Memory B cell (primary cell): ENCODE measurements at regions not wholly inside any gene's neighbourhood (a gene's known extent, or its start where the extent isn't known, plus 50 kb on each side); places are given as distances from the start of the nearest gene placed in this dataset.

Source experiments
- ATAC-seq: fragments of 150-1000 bp; cut with Tn5 transposase; 2 replicates; pipeline ENCODE4 v1.10.0; 2021; ENCODE audit warnings: low read depth, mild to moderate bottlenecking, moderate library complexity
- DNase-seq, 2 donors: peaks; one replicate each; pipeline ENCODE4 v3.0.0; 2022; ENCODE audit warnings: low spot score in 2 of 2
- H3K27ac Mint-ChIP-seq: one replicate; pipeline ENCODE4 v1.8.0; 2022; ENCODE audit warnings: mild to moderate bottlenecking, moderate library complexity, mixed read lengths
- H3K27me3 Mint-ChIP-seq: one replicate; pipeline ENCODE4 v1.8.0; 2022; ENCODE audit warnings: mixed read lengths
- H3K36me3 Mint-ChIP-seq: one replicate; pipeline ENCODE4 v1.8.0; 2022; ENCODE audit warnings: mild to moderate bottlenecking, mixed read lengths
- H3K4me1 Mint-ChIP-seq: one replicate; pipeline ENCODE4 v1.8.0; 2022; ENCODE audit warnings: mixed read lengths
- H3K4me3 Mint-ChIP-seq: one replicate; pipeline ENCODE4 v1.8.0; 2022; ENCODE audit warnings: mild to moderate bottlenecking, moderate library complexity, mixed read lengths
- H3K9me3 Mint-ChIP-seq: one replicate; pipeline ENCODE4 v1.8.0; 2022; ENCODE audit warnings: mixed read lengths

DNA sequence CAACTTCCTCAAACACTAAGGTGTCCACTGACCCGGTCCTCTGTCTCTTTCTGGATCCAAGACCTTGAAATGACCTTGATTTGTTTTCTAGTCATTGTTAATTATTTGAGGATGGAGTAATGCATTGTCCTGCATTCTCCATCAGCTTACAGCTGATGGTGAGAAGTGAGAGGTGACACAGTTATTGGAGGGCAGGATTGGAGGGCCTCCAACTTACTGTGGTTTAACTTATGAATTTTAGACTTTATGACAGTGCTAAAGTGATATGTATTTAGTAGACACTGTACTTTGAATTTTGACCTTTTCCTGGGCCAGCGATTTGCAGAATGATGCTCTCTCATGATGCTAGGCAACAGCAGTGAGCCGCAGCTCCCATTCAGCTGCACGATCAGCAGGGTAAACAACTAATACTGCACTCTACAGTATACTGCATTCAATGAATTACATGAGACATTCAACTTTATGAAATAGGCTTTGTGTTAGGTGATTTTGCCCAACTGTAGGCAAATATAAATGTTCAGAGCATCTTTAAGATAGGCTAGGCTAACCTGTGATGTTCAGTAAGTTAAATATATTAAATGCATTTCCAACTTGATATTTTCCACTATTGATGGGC, 200.0 kb upstream of the MEX3C start:
- H3K9me3 Mint-ChIP-seq, result no peaks in the 10 kb centered on the region
- no peak overlapping the region for H3K27ac Mint-ChIP-seq
- H3K4me1 Mint-ChIP-seq, result no peaks in the 10 kb centered on the region
- ATAC-seq (no peak), DNase-seq (no peak)
- no peak overlapping the region for H3K4me3 Mint-ChIP-seq
- H3K27me3 Mint-ChIP-seq, result peaks cover 2% of the 10 kb centered on the region
- no peaks in the 10 kb centered on the region for H3K36me3 Mint-ChIP-seq

GRCh38 chr18:51398104-51398503, 200.6 kb upstream of the MEX3C start:
- Mint-ChIP-seq H3K36me3 (no peaks in the 10 kb centered on the region), H3K9me3 (no peaks in the 10 kb centered on the region), H3K27me3 (peaks cover 2% of the 10 kb centered on the region), H3K4me3 (no peak overlapping the region), H3K27ac (no peak overlapping the region), H3K4me1 (no peaks in the 10 kb centered on the region)
- DNase-seq (no peak), ATAC-seq (no peak)

DNA sequence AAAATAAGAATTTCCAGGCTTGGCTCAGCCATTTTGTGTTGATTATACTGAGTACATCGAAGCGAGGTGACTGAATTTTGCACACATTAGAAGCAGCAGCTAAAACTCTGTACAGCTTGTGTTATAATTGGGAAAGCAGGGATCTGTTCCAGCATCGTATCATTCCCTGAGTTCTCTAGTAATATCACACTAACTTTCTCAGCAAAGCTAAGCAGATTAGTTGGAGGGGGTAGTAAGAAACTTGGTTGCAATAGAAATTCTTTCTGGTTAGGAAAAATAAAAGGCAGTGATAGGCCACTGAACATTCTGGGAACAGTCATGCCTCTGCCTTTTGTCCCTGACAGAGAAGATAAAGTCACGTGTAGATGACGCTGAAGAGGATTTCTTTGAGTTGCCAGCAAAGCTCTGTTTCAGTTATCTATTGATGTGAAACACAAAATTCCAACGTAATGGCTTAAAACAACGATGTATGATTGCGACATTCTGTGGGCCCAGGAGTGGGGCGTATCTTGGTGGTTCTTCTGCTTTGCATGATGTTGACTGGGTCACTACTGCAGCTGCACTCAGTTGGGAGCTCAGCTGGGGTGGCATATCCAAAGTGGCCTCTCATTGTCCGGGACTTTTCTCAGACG, 202.1 kb upstream of the MEX3C start:
- H3K36me3 Mint-ChIP-seq, result no peaks in the 10 kb centered on the region
- no peaks in the 10 kb centered on the region for H3K4me1 Mint-ChIP-seq
- ATAC-seq (no peak), DNase-seq (no peak)
- no peak overlapping the region for H3K4me3 Mint-ChIP-seq
- no peak overlapping the region for H3K27ac Mint-ChIP-seq
- no peaks in the 10 kb centered on the region for H3K27me3 Mint-ChIP-seq
- H3K9me3 Mint-ChIP-seq, result no peaks in the 10 kb centered on the region

DNA sequence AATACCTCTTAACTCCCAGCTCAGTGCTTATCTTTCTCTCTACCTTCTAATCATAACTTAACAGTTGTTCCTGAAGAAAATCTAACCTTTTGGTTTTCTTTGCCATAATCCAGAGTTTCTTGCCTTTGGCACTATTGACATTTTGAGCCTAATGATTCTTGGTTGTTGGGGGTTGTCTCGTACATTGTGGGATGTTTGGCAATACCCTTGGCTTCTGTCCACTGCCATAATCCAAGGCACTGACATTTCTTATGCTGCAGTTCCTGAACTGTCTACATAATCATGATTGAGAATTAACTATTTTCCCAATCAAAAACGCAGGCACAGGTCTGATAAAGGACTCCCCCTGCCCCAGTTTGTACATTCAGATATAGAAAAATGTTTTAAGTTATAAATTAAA, 203.2 kb upstream of the MEX3C start:
- DNase-seq (no peak), ATAC-seq (no peak)
- Mint-ChIP-seq H3K9me3 (no peaks in the 10 kb centered on the region), H3K27me3 (no peaks in the 10 kb centered on the region), H3K27ac (no peak overlapping the region), H3K36me3 (no peaks in the 10 kb centered on the region), H3K4me3 (no peak overlapping the region), H3K4me1 (no peaks in the 10 kb centered on the region)

GRCh38 chr18:51401912-51402311, 204.4 kb upstream of the MEX3C start:
- no peak for DNase-seq
- no peak overlapping the region for H3K27ac Mint-ChIP-seq
- no peaks in the 10 kb centered on the region for H3K4me1 Mint-ChIP-seq
- ATAC-seq, result no peak
- no peaks in the 10 kb centered on the region for H3K9me3 Mint-ChIP-seq
- H3K36me3 Mint-ChIP-seq, result no peaks in the 10 kb centered on the region
- no peak overlapping the region for H3K4me3 Mint-ChIP-seq
- H3K27me3 Mint-ChIP-seq, result no peaks in the 10 kb centered on the region

DNA sequence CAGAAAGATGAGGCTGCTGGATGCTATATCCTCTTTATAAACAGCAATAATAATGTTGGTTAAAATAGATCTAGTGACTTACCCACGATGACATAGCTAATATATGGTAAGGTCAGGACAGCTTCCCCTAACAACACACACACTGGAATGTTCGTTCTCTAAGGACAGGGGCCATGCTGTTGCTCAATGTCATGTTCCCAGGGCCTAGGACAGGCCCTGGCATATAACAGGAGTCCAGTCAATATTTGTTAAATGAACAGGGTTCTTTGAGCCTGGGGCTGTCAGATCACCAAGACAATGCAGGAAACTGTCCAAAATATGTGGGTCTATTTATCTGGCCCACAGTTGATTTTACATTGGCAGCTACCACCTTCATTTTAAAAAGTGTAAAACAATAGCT, 207.1 kb upstream of the MEX3C start:
- Mint-ChIP-seq H3K4me3 (no peak overlapping the region), H3K27ac (no peak overlapping the region), H3K9me3 (no peaks in the 10 kb centered on the region), H3K4me1 (no peaks in the 10 kb centered on the region), H3K27me3 (no peaks in the 10 kb centered on the region), H3K36me3 (no peaks in the 10 kb centered on the region)
- DNase-seq (no peak), ATAC-seq (no peak)

DNA sequence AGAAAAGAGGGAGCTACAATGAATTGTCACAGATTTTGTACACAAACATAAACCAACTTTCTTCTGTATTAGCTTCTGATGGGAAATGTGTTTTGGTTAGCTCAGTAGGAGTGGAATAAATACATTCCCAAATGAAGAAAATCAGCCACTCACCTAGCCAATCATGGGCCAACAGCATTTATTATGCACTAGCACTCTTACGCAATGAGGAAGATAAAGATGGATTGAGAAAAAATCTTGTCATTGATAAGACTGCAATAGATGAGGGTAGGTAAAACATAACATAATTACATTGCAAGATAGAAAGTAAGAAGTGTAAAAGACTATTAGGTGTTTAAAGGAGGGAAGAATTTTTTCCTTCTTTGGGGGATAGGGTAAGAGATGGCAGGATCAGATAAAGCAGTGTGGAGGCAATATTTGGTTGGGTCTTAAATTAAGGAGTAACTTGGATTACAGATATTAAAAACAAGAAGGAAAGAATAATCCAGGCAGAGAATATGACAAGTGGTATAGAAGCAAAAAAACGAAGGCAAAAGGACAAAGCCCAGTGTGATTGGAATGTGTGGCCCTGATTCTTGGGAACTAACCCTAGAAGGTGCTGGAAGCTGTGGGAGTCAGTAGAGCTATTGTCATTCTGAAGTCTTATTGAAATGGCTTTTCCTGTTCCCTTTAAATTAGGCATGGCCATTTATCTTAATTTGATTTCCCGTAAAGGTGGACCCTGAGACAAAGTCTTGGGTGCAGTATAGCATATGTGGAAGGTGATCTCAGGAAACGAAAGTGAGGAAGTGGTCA, 208.4 kb upstream of the MEX3C start:
- no peak for DNase-seq

GRCh38 chr18:51417643-51418483, 220.4 kb upstream of the MEX3C start:
- H3K36me3 Mint-ChIP-seq, result no peaks in the 10 kb centered on the region
- DNase-seq, result no peak
- H3K27me3 Mint-ChIP-seq, result no peaks in the 10 kb centered on the region
- H3K4me3 Mint-ChIP-seq, result no peak overlapping the region
- ATAC-seq, result peak; percentile 35
- no peaks in the 10 kb centered on the region for H3K9me3 Mint-ChIP-seq
- H3K27ac Mint-ChIP-seq, result no peak overlapping the region
- peaks cover 3% of the 10 kb centered on the region for H3K4me1 Mint-ChIP-seq

More for the DNA sequence above, 208.4 kb upstream of the MEX3C start:
- Mint-ChIP-seq H3K4me1 (no peaks in the 10 kb centered on the region), H3K4me3 (no peak overlapping the region), H3K36me3 (no peaks in the 10 kb centered on the region), H3K27me3 (peaks cover 3% of the 10 kb centered on the region), H3K9me3 (no peaks in the 10 kb centered on the region), H3K27ac (no peak overlapping the region)
- no peak for ATAC-seq

DNA sequence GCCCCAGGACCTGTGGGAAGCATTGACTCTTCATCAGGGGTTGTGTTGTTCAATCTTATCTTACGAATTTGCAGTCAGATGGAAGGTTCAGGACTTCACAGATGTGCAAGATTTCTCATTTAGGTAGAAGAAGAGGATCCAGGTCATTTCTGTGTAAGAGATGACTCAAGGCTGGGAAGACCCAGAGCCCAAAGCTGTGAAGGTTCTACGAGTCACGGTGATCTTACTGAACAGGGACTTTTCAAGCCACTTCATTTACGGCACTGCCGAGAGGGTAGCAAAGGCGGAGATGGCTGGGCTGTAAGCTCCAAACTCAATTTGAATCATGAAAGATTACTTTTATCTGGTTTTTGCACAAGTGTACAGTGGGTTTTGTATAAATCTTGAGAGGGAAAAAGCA, 228.0 kb upstream of the MEX3C start:
- DNase-seq, result no peak
- H3K9me3 Mint-ChIP-seq, result no peaks in the 10 kb centered on the region
- H3K27ac Mint-ChIP-seq, result no peak overlapping the region
- H3K27me3 Mint-ChIP-seq, result peaks cover 3% of the 10 kb centered on the region
- no peaks in the 10 kb centered on the region for H3K36me3 Mint-ChIP-seq
- no peak for ATAC-seq
- H3K4me1 Mint-ChIP-seq, result peaks cover 8% of the 10 kb centered on the region
- H3K4me3 Mint-ChIP-seq, result peak overlapping the region; percentile 48

DNA sequence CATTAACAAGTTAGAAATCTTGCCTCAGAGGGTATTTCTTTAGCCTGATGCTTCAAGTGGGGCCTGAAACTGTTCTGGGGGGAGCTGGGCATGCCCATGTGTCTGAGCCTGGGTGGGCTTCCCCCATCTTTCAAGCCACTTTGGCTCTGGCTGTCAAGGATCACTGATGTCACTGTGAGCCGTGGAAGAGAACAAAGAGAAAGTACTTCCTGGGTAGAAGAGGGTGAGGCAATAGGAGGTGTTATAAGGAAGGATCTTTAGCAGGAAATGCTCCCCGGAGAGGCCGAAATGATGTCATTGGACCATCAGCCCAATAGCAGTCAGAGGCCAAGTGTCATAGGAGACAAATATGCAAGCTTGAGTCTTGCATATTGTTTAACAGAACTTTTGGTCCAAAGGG, 228.4 kb upstream of the MEX3C start:
- H3K27ac Mint-ChIP-seq, result no peak overlapping the region
- DNase-seq (no peak), ATAC-seq (no peak)

DNA sequence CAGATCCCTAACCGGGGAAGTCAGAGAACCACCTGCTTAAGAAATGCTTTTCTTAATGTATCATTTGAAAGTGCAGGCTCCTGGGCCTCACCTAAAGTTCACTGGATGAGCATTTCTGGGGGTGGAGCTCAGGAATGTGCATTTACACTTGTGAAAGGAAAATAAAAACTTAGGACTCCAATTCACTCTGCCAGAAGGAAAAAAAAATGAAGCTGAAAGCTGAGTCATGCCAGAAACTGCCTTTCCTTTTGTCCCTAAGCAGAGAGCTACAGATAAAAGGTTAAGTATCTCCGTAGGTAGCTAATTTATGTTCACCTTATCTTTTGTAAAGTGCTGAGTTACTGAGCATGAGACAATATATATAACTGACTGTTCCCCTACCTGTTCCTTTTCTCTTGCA, 229.5 kb upstream of the MEX3C start:
- Mint-ChIP-seq H3K27ac (no peak overlapping the region), H3K36me3 (no peaks in the 10 kb centered on the region), H3K27me3 (peaks cover 5% of the 10 kb centered on the region), H3K4me3 (no peak overlapping the region), H3K4me1 (peaks cover 8% of the 10 kb centered on the region), H3K9me3 (no peaks in the 10 kb centered on the region)
- no peak for ATAC-seq
- no peak for DNase-seq

More for the DNA sequence above, 228.4 kb upstream of the MEX3C start:
- H3K27me3 Mint-ChIP-seq, result peaks cover 3% of the 10 kb centered on the region
- peaks cover 8% of the 10 kb centered on the region for H3K4me1 Mint-ChIP-seq
- H3K9me3 Mint-ChIP-seq, result no peaks in the 10 kb centered on the region
- no peaks in the 10 kb centered on the region for H3K36me3 Mint-ChIP-seq
- H3K4me3 Mint-ChIP-seq, result peak overlapping the region; percentile 48

DNA sequence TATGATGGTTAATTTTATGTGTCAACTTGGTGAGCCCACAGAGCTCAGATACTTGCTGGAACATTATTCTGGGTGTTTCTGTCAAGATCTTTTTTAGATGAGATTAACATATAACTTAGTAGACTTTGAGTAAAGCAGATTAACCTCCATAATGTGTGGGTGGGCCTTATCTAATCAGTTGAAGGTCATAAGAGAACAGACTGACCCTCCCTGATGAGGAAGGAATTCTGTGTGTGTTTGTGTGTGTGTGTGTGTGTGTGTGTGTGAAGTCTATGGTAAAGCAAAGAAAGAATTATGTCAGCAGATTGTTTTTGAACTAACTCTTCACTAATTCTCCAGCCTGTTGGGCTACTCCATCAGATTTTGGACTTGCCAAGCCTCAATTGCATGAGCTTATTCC, 232.2 kb upstream of the MEX3C start:
- Mint-ChIP-seq H3K9me3 (no peaks in the 10 kb centered on the region), H3K4me3 (no peak overlapping the region), H3K27ac (no peak overlapping the region), H3K4me1 (peaks cover 8% of the 10 kb centered on the region), H3K36me3 (no peaks in the 10 kb centered on the region), H3K27me3 (peaks cover 7% of the 10 kb centered on the region)
- DNase-seq (no peak), ATAC-seq (no peak)

DNA sequence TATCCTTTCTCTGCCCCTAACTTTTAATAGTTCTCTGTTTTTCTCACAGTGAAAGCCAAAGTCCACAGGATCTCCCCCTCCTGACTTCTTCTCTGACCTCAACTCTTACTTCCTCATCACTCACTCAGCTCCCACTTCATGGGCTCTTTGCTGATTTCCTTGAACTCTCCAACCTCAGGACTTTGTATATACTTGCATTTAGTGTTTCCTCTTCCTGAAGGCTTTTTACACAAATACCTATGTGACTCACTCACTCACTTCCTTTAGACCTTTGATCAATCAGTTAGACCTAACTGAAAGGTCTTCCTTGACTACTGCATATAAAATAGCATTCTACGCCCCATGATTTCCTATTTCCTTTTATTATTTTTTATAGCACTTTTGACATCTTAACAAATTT, 233.1 kb upstream of the MEX3C start:
- H3K27ac Mint-ChIP-seq, result no peak overlapping the region
- no peaks in the 10 kb centered on the region for H3K36me3 Mint-ChIP-seq
- no peaks in the 10 kb centered on the region for H3K9me3 Mint-ChIP-seq
- peaks cover 7% of the 10 kb centered on the region for H3K27me3 Mint-ChIP-seq
- ATAC-seq (no peak), DNase-seq (no peak)
- H3K4me3 Mint-ChIP-seq, result no peak overlapping the region
- peaks cover 2% of the 10 kb centered on the region for H3K4me1 Mint-ChIP-seq

DNA sequence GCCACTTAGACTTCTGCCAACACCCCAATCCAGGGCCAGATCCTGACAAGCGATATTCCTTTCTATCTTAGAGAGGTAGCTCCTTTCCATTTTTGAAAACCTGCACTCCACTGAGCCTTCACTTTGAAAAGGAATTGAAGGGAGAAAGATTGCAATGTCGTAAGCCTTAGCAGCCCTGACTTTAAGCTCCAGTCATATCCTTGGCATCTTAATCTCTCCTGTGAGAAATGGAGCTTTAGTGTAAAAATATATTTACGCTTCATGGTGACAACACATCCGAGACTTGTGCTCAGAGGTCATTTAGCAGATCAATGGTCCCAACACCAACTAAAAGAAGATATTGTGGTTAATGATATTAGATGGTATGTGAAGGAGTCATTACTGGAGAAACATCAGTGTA, 235.8 kb upstream of the MEX3C start:
- H3K36me3 Mint-ChIP-seq, result no peaks in the 10 kb centered on the region
- DNase-seq (no peak), ATAC-seq (no peak)
- H3K4me3 Mint-ChIP-seq, result no peak overlapping the region
- H3K27ac Mint-ChIP-seq, result no peak overlapping the region
- H3K27me3 Mint-ChIP-seq, result peaks cover 15% of the 10 kb centered on the region
- no peaks in the 10 kb centered on the region for H3K9me3 Mint-ChIP-seq
- H3K4me1 Mint-ChIP-seq, result no peaks in the 10 kb centered on the region
